GM23248 (cell line): ENCODE measurements at regions not wholly inside any gene's neighbourhood (a gene's known extent, or its start where the extent isn't known, plus 50 kb on each side); places are given as distances from the start of the nearest gene placed in this dataset.

Source experiments
- EZH2 ChIP-seq: fragments of 200-600 bp; sonication (generic); IDR thresholded peaks from 2 replicates; pipeline ENCODE4 v1.6.1; 2018; ENCODE audit warnings: antibody characterized with exemption, mild to moderate bottlenecking; ENCODE audit not compliant: insufficient read depth, poor library complexity, severe bottlenecking
- EZH2phosphoT487 ChIP-seq: fragments of 200-600 bp; sonication (generic); IDR thresholded peaks from 2 replicates; pipeline ENCODE4 v1.6.1; 2018; ENCODE audit warnings: antibody characterized with exemption, moderate library complexity, mild to moderate bottlenecking, low read depth; ENCODE audit not compliant: insufficient read depth

DNA sequence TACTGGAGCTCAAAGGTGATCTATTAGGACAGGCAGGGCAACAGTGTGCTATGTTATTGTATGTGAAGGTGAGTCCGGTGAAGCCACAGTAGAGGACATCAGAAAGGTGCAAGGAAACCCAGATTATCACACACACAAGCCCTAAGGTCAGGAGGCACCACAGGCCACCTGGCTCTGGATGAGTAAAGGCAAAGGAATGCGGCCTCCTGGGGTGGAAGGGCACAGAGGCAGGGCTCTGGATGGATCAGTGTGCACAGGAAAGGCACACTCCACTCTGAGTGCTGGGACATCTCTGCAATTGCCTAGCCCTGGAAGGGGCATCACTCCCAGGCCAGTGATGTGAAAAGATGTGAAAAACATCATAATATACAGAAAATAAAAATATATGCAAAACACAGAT, 683.5 kb downstream of the TRIML1 start:
- TF ChIP-seq EZH2 (no peak), EZH2phosphoT487 (no peak)
